Osteoblast (primary cell): ENCODE measurements at regions not wholly inside any gene's neighbourhood (a gene's known extent, or its start where the extent isn't known, plus 50 kb on each side); places are given as distances from the start of the nearest gene placed in this dataset.

ENCODE experiments used
- DNase-seq: peaks from one replicate; pipeline ENCODE4 v3.0.0; 2011; ENCODE audit warnings: low spot score, mixed read lengths; ENCODE audit not compliant: insufficient read length; ENCODE audit errors: missing footprints
- H2AFZ ChIP-seq: 2 replicates; pipeline ENCODE4 v1.6.0; 2011; ENCODE audit warnings: mild to moderate bottlenecking, low read length
- H3K27ac ChIP-seq: 2 replicates; pipeline ENCODE4 v1.5.1; 2011; ENCODE audit warnings: mild to moderate bottlenecking, low read depth, low read length, moderate library complexity
- H3K27me3 ChIP-seq: 2 replicates; pipeline ENCODE4 v1.6.0; 2012; ENCODE audit warnings: mild to moderate bottlenecking, control low read depth, inconsistent platforms, low read length, moderate library complexity; ENCODE audit not compliant: insufficient read depth
- H3K36me3 ChIP-seq: 2 replicates; pipeline ENCODE4 v1.5.1; 2011; ENCODE audit warnings: mild to moderate bottlenecking, low read length, control low read depth, moderate library complexity; ENCODE audit not compliant: insufficient read depth
- H3K4me1 ChIP-seq: 2 replicates; pipeline ENCODE4 v1.5.1; 2011; ENCODE audit warnings: mild to moderate bottlenecking, low read length, control low read depth, moderate library complexity; ENCODE audit not compliant: insufficient read depth
- H3K4me2 ChIP-seq: 2 replicates; pipeline ENCODE4 v1.6.0; 2011; ENCODE audit warnings: mild to moderate bottlenecking, low read length; ENCODE audit not compliant: insufficient read depth
- H3K4me3 ChIP-seq: fragments of 200-600 bp; sonication (generic); 3 replicates; pipeline ENCODE4 v1.5.1; 2012; ENCODE audit warnings: mild to moderate bottlenecking, low read length, inconsistent platforms; ENCODE audit not compliant: insufficient read depth
- H3K79me2 ChIP-seq: 2 replicates; pipeline ENCODE4 v1.6.0; 2012; ENCODE audit warnings: mild to moderate bottlenecking, low read length, control low read depth, inconsistent platforms; ENCODE audit not compliant: insufficient read depth
- H3K9me3 ChIP-seq: 2 replicates; pipeline ENCODE4 v1.5.1; 2011; ENCODE audit warnings: low read depth, low read length, control low read depth
- H4K20me1 ChIP-seq: 2 replicates; pipeline ENCODE4 v1.6.0; 2012; ENCODE audit warnings: mild to moderate bottlenecking, low read length, control low read depth; ENCODE audit not compliant: insufficient read depth
- CTCF ChIP-seq: IDR thresholded peaks from 2 replicates; pipeline ENCODE4 v1.5.1; 2011; ENCODE audit warnings: mild to moderate bottlenecking, low read depth, low read length, moderate library complexity; ENCODE audit errors: extremely low read depth

DNA sequence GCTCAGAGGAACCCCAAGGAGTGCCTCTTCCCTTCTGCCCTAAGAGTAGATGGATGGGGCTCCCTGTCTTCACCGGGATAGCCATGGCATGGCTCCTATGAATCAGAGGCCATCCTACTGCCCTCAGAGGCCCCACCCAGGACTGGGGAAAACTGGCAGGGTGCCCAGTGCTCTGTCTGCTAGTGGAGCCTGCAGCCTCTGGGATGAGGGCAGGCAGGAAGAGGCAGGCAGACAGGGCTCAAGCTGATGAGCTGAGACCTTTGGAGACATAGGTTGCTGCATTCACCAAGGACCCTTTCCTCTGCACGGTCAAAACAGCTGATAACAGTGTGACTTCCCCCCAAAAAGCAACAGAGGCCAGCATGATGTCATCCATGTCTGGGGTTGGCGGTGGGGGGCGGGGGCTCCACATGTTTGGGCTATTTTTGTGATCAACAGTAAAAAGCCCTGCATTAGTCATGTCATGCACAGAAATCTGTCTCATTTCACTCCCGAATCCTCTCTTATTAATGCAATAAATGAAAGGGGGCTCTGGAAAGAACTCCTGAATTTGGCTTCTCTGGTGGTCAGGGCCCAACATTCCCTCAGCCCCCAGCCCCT is 207.6 kb upstream of the MAMLD1 start:
- no peak for DNase-seq
- Histone ChIP-seq H3K4me1 (peaks cover 11% of the 10 kb centered on the region), H3K36me3 (no peaks in the 10 kb centered on the region), H3K9me3 (no peaks in the 10 kb centered on the region), H3K4me2 (peak overlapping the region; percentile 75), H2AFZ (peak overlapping the region; percentile 58), H3K27ac (peak overlapping the region; percentile 47), H4K20me1 (no peaks in the 10 kb centered on the region), H3K4me3 (no peak overlapping the region), H3K27me3 (no peaks in the 10 kb centered on the region), H3K79me2 (no peaks in the 10 kb centered on the region)
- no peak for TF ChIP-seq CTCF

GRCh38 chrX:150156615-150157014 is 206.5 kb upstream of the MAMLD1 start:
- Histone ChIP-seq H3K27ac (no peak overlapping the region), H3K4me3 (no peak overlapping the region), H3K4me1 (peaks cover 15% of the 10 kb centered on the region), H3K9me3 (no peaks in the 10 kb centered on the region), H3K79me2 (no peaks in the 10 kb centered on the region), H3K4me2 (no peak overlapping the region), H4K20me1 (no peaks in the 10 kb centered on the region), H2AFZ (no peak overlapping the region), H3K27me3 (no peaks in the 10 kb centered on the region), H3K36me3 (no peaks in the 10 kb centered on the region)
- TF ChIP-seq CTCF, result no peak
- DNase-seq, result no peak

- Histone ChIP-seq H3K4me3 (no peak overlapping the region), H3K27ac (no peak overlapping the region), H3K9me3 (no peaks in the 10 kb centered on the region), H3K4me2 (no peak overlapping the region), H4K20me1 (no peaks in the 10 kb centered on the region), H3K36me3 (no peaks in the 10 kb centered on the region), H3K27me3 (no peaks in the 10 kb centered on the region), H2AFZ (no peak overlapping the region), H3K4me1 (peaks cover 15% of the 10 kb centered on the region), H3K79me2 (no peaks in the 10 kb centered on the region)
- TF ChIP-seq CTCF, result no peak
- no peak for DNase-seq
These were observed 205.8 kb upstream of the MAMLD1 start for GRCh38 chrX:150157291-150157690.

GRCh38 chrX:150158554-150159332 is 204.4 kb upstream of the MAMLD1 start:
- H3K36me3 ChIP-seq, result no peaks in the 10 kb centered on the region
- H2AFZ ChIP-seq, result no peak overlapping the region
- TF ChIP-seq CTCF, result no peak
- no peak overlapping the region for H3K4me3 ChIP-seq
- H3K27me3 ChIP-seq, result no peaks in the 10 kb centered on the region
- no peaks in the 10 kb centered on the region for H4K20me1 ChIP-seq
- H3K4me1 ChIP-seq, result peaks cover 15% of the 10 kb centered on the region
- H3K9me3 ChIP-seq, result no peaks in the 10 kb centered on the region
- H3K4me2 ChIP-seq, result no peak overlapping the region
- DNase-seq, result no peak
- H3K79me2 ChIP-seq, result no peaks in the 10 kb centered on the region
- H3K27ac ChIP-seq, result no peak overlapping the region
